OCI-LY1 (cell line): ENCODE measurements at regions not wholly inside any gene's neighbourhood (a gene's known extent, or its start where the extent isn't known, plus 50 kb on each side); places are given as distances from the start of the nearest gene placed in this dataset.

Experiments
- H2AFZ ChIP-seq: fragments of 200-600 bp; sonication (generic), shearing (Covaris generic); 2 replicates; pipeline ENCODE4 v1.6.0; 2014; ENCODE audit warnings: antibody characterized with exemption, mild to moderate bottlenecking, low read length
- H3F3A ChIP-seq: fragments of 200-600 bp; sonication (generic), shearing (Covaris generic); 2 replicates; pipeline ENCODE4 v1.6.0; 2014; ENCODE audit warnings: mild to moderate bottlenecking, antibody characterized with exemption, low read length, moderate library complexity; ENCODE audit not compliant: insufficient read depth
- H3K27ac ChIP-seq: fragments of 200-600 bp; sonication (generic); 2 replicates; pipeline ENCODE4 v1.5.1; 2014; ENCODE audit warnings: low read length, mixed run types, mild to moderate bottlenecking, low read depth; ENCODE audit not compliant: poor library complexity, severe bottlenecking
- H3K27me3 ChIP-seq: fragments of 200-600 bp; sonication (generic); 2 replicates; pipeline ENCODE4 v1.6.0; 2014; ENCODE audit warnings: antibody characterized with exemption, mild to moderate bottlenecking, low read length, moderate library complexity; ENCODE audit not compliant: insufficient read depth
- H3K36me3 ChIP-seq: fragments of 200-600 bp; sonication (generic); 2 replicates; pipeline ENCODE4 v1.6.1; 2014; ENCODE audit warnings: mild to moderate bottlenecking, antibody characterized with exemption, low read length, moderate library complexity, mixed read lengths; ENCODE audit not compliant: insufficient read depth
- H3K4me1 ChIP-seq: fragments of 200-600 bp; sonication (generic); 2 replicates; pipeline ENCODE4 v1.5.1; 2014; ENCODE audit warnings: mild to moderate bottlenecking, low read length, moderate library complexity; ENCODE audit not compliant: insufficient read depth, severe bottlenecking
- H3K4me2 ChIP-seq: fragments of 200-600 bp; sonication (generic), shearing (Covaris generic); 2 replicates; pipeline ENCODE4 v1.6.1; 2014; ENCODE audit warnings: low read length
- H3K4me3 ChIP-seq: fragments of 200-600 bp; sonication (generic); 2 replicates; pipeline ENCODE4 v1.5.1; 2014; ENCODE audit warnings: low read length, low read depth, mild to moderate bottlenecking, mixed read lengths; ENCODE audit not compliant: poor library complexity, severe bottlenecking
- H3K79me2 ChIP-seq: fragments of 200-600 bp; shearing (Covaris generic); 2 replicates; pipeline ENCODE4 v1.6.1; 2016; ENCODE audit warnings: mixed run types, low read length, mixed read lengths; ENCODE audit not compliant: insufficient read depth
- H3K9ac ChIP-seq: fragments of 200-600 bp; sonication (generic), shearing (Covaris generic); 2 replicates; pipeline ENCODE4 v1.6.1; 2014; ENCODE audit warnings: mild to moderate bottlenecking, low read length, mixed read lengths
- H3K9me2 ChIP-seq: fragments of 200-600 bp; sonication (generic), shearing (Covaris generic); 2 replicates; pipeline ENCODE4 v1.6.1; 2014; ENCODE audit warnings: low read depth, mild to moderate bottlenecking, low read length, mixed read lengths
- H3K9me3 ChIP-seq: fragments of 200-600 bp; shearing (Covaris generic); 2 replicates; pipeline ENCODE4 v1.6.1; 2014; ENCODE audit warnings: low read length, mixed read lengths
- H4K20me1 ChIP-seq: fragments of 200-600 bp; sonication (generic), shearing (Covaris generic); 2 replicates; pipeline ENCODE4 v1.6.0; 2016; ENCODE audit warnings: mild to moderate bottlenecking, low read length; ENCODE audit not compliant: insufficient read depth
- EZH2 ChIP-seq: fragments of 200-600 bp; sonication (generic), shearing (Covaris generic); IDR thresholded peaks from 2 replicates; pipeline ENCODE4 v1.8.0; 2017; ENCODE audit warnings: borderline replicate concordance, mixed run types, mild to moderate bottlenecking, antibody characterized with exemption, low read length, moderate library complexity, mixed read lengths
- TF ChIP-seq, protein P1 (sequence below): fragments of 200-600 bp; sonication (generic), shearing (Covaris generic); IDR thresholded peaks from 2 replicates; pipeline ENCODE4 v1.5.1; 2017; ENCODE audit warnings: mild to moderate bottlenecking, antibody characterized with exemption, low read length, moderate library complexity, mixed read lengths

DNA sequence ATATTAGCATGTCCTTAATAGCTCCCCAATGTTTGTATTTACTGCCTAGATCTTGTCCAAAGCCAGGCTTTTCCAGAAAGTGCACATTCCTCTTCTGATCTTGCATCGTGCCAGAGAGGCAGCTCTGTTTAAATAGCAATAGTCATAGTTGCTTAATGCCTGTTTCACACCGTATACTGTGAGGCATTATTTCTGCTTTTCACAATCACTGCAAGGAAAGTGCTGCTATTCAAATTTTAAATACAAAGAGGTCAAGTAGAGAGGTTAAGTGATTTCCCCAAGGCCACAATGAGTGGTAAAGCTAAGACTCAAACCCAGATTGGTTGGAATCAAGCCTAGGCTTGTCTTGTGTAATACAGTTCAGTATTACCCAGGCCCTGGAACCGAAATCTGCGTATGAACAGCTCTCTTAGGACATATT, 153.6 kb downstream of the SNX18 start:
- H3K9ac ChIP-seq, result no peak overlapping the region
- no peaks in the 10 kb centered on the region for H3K4me1 ChIP-seq
- peaks cover 7% of the 10 kb centered on the region; the same call in 1 of the 2 replicates for H3K9me3 ChIP-seq
- no peaks in the 10 kb centered on the region for H3F3A ChIP-seq
- H3K27me3 ChIP-seq, result no peaks in the 10 kb centered on the region
- no peak for TF ChIP-seq EZH2
- TF ChIP-seq, protein P1, sequence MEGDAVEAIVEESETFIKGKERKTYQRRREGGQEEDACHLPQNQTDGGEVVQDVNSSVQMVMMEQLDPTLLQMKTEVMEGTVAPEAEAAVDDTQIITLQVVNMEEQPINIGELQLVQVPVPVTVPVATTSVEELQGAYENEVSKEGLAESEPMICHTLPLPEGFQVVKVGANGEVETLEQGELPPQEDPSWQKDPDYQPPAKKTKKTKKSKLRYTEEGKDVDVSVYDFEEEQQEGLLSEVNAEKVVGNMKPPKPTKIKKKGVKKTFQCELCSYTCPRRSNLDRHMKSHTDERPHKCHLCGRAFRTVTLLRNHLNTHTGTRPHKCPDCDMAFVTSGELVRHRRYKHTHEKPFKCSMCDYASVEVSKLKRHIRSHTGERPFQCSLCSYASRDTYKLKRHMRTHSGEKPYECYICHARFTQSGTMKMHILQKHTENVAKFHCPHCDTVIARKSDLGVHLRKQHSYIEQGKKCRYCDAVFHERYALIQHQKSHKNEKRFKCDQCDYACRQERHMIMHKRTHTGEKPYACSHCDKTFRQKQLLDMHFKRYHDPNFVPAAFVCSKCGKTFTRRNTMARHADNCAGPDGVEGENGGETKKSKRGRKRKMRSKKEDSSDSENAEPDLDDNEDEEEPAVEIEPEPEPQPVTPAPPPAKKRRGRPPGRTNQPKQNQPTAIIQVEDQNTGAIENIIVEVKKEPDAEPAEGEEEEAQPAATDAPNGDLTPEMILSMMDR, result no peak
- no peak overlapping the region for H3K27ac ChIP-seq
- no peaks in the 10 kb centered on the region for H4K20me1 ChIP-seq
- no peaks in the 10 kb centered on the region for H3K9me2 ChIP-seq
- no peak overlapping the region for H2AFZ ChIP-seq
- no peak overlapping the region for H3K4me2 ChIP-seq
- no peak overlapping the region for H3K4me3 ChIP-seq
- H3K79me2 ChIP-seq, result no peaks in the 10 kb centered on the region
- H3K36me3 ChIP-seq, result no peaks in the 10 kb centered on the region; the same call in 1 of the 2 replicates

DNA sequence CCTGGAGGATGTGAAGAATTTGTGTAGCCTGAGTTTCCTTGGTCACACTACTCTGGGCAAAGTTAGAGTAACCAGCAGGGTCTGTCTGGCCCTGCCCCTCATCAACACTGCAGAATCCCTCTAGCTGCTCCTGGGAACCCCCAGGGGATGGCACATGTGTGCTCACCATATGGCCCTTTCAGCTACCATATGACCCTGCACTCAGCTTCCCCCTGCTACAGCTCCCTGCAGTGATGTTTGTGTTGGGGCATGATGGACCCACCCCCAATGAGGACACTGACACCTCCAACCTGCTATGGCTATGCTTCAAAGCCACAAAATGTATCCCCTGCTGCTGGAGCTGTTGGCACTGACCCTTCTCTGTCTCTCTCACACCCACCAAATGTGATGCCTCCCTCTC, 152.7 kb downstream of the SNX18 start:
- Histone ChIP-seq H4K20me1 (no peaks in the 10 kb centered on the region), H3K9ac (no peak overlapping the region), H3K79me2 (no peaks in the 10 kb centered on the region), H3K9me2 (no peaks in the 10 kb centered on the region), H3K9me3 (peaks cover 7% of the 10 kb centered on the region; the same call in 1 of the 2 replicates), H2AFZ (no peak overlapping the region), H3K4me1 (no peaks in the 10 kb centered on the region), H3F3A (no peaks in the 10 kb centered on the region), H3K27ac (no peak overlapping the region), H3K27me3 (no peaks in the 10 kb centered on the region), H3K36me3 (no peaks in the 10 kb centered on the region; the same call in 1 of the 2 replicates), H3K4me3 (no peak overlapping the region), H3K4me2 (no peak overlapping the region)
- TF ChIP-seq EZH2, result no peak
- TF ChIP-seq, protein P1, result no peak

DNA sequence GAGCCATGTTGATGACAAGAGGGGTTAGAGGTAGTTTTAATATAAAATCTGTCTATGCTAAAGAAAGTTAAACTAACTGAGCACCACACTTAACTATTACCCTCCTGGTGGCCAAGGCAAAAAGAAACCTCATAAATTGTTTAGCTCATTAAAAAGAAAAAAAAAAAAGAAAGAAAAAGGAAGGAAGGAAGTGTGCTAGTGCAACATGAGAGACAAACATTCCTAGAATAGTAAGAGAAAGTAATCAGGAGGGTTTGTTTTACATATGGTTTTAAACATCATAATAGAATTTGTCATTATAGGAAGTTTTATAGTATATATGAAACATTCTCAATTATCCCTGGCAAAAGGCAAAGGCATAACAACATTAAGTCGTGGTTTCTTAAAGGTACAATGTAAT, 152.3 kb downstream of the SNX18 start:
- H2AFZ ChIP-seq, result no peak overlapping the region
- no peak overlapping the region for H3K9ac ChIP-seq
- H3K79me2 ChIP-seq, result no peaks in the 10 kb centered on the region
- no peaks in the 10 kb centered on the region; the same call in 1 of the 2 replicates for H3K36me3 ChIP-seq
- H3F3A ChIP-seq, result no peaks in the 10 kb centered on the region
- peaks cover 7% of the 10 kb centered on the region; the same call in 1 of the 2 replicates for H3K9me3 ChIP-seq
- TF ChIP-seq, protein P1, result no peak
- TF ChIP-seq EZH2, result no peak
- no peaks in the 10 kb centered on the region for H3K9me2 ChIP-seq
- no peaks in the 10 kb centered on the region for H3K27me3 ChIP-seq
- H3K4me2 ChIP-seq, result no peak overlapping the region
- H4K20me1 ChIP-seq, result no peaks in the 10 kb centered on the region
- no peak overlapping the region for H3K27ac ChIP-seq
- H3K4me3 ChIP-seq, result no peak overlapping the region
- H3K4me1 ChIP-seq, result no peaks in the 10 kb centered on the region
